GM12801 (cell line): ENCODE measurements at regions not wholly inside any gene's neighbourhood (a gene's known extent, or its start where the extent isn't known, plus 50 kb on each side); places are given as distances from the start of the nearest gene placed in this dataset.

Experiments used
- CTCF ChIP-seq: IDR thresholded peaks from one replicate; pipeline ENCODE4 v1.5.1; 2011; ENCODE audit warnings: control low read depth; ENCODE audit not compliant: insufficient read length; ENCODE audit errors: extremely low read depth

GRCh38 chr18:60870261-60871153 is 462.7 kb upstream of the CDH20 start:
- TF ChIP-seq CTCF, result no peak

GRCh38 chr18:60872434-60872833 is 460.8 kb upstream of the CDH20 start:
- TF ChIP-seq CTCF, result no peak

- TF ChIP-seq CTCF, result no peak
These were observed 459.5 kb upstream of the CDH20 start for GRCh38 chr18:60873708-60874107.

- no peak for TF ChIP-seq CTCF
These were observed 457.2 kb upstream of the CDH20 start for GRCh38 chr18:60875957-60876507.

- no peak for TF ChIP-seq CTCF
These were observed 453.0 kb upstream of the CDH20 start for GRCh38 chr18:60880184-60880583.

- TF ChIP-seq CTCF, result no peak
These were observed 449.6 kb upstream of the CDH20 start for GRCh38 chr18:60883587-60883986.

- TF ChIP-seq CTCF, result no peak
These were observed 445.1 kb upstream of the CDH20 start for GRCh38 chr18:60888071-60888624.
